ENCODE measurements at regions not wholly inside any gene's neighbourhood (a gene's known extent, or its start where the extent isn't known, plus 50 kb on each side); places are given as distances from the start of the nearest gene placed in this dataset.

GRCh38 chr16:29321585-29321984 is 84.9 kb downstream of the NPIPB11 start (continued):
- no peak for TF ChIP-seq HMGA1 (CRISPR knock-in tag; conservative IDR thresholded peaks at IDR 0.05)
- TF ChIP-seq ZKSCAN8 (CRISPR knock-in tag; IDR thresholded peaks at IDR 0.05; ENCODE audit: borderline replicate concordance), result no peak
- TF ChIP-seq ZBTB3 (CRISPR knock-in tag; IDR thresholded peaks at IDR 0.05; ENCODE audit: borderline replicate concordance, low read depth), result no peak
- TF ChIP-seq IRX3 (CRISPR knock-in tag; IDR thresholded peaks at IDR 0.05; ENCODE audit: borderline replicate concordance, low read depth), result no peak
- TF ChIP-seq ZNF589 (CRISPR knock-in tag; conservative IDR thresholded peaks at IDR 0.05), result no peak
- TF ChIP-seq CREB1 (IDR thresholded peaks at IDR 0.05), result no peak
- TF ChIP-seq CREB1 (CRISPR knock-in tag; IDR thresholded peaks at IDR 0.05), result no peak
- no peak for TF ChIP-seq DNMT1 (CRISPR knock-in tag; IDR thresholded peaks at IDR 0.05)
- TF ChIP-seq NR1H2 (CRISPR knock-in tag; IDR thresholded peaks at IDR 0.05; ENCODE audit: borderline replicate concordance, low read depth), result no peak
- TF ChIP-seq NCOA1 (CRISPR knock-in tag; IDR thresholded peaks at IDR 0.05), result no peak
- no peak for TF ChIP-seq SAFB2 (CRISPR knock-in tag; IDR thresholded peaks at IDR 0.05; ENCODE audit: borderline replicate concordance, low read depth)
- no peak for TF ChIP-seq MAF1 (CRISPR knock-in tag; IDR thresholded peaks at IDR 0.05; ENCODE audit: borderline replicate concordance)
- no peak for TF ChIP-seq CBX5 (CRISPR knock-in tag; IDR thresholded peaks at IDR 0.05; ENCODE audit: borderline replicate concordance)
- no peak for TF ChIP-seq ZNF18 (CRISPR knock-in tag; IDR thresholded peaks at IDR 0.05; ENCODE audit: insufficient replicate concordance)
- TF ChIP-seq ZNF337 (CRISPR knock-in tag; IDR thresholded peaks at IDR 0.05; ENCODE audit: borderline replicate concordance, low read depth), result no peak
- no peak for TF ChIP-seq GLMP (CRISPR knock-in tag; IDR thresholded peaks at IDR 0.05; ENCODE audit: borderline replicate concordance)
- no peak for TF ChIP-seq ARNT2 (CRISPR knock-in tag; IDR thresholded peaks at IDR 0.05; ENCODE audit: low read depth)
- TF ChIP-seq PAXIP1 (CRISPR knock-in tag; conservative IDR thresholded peaks at IDR 0.05), result peak; percentile 84
- TF ChIP-seq HMG20A (CRISPR knock-in tag; IDR thresholded peaks at IDR 0.05; ENCODE audit: borderline replicate concordance), result peak; percentile 67; the same call in 1 of the 2 replicates
- TF ChIP-seq ZBTB7B (CRISPR knock-in tag; IDR thresholded peaks at IDR 0.05), result no peak
- TF ChIP-seq GFI1 (CRISPR knock-in tag; IDR thresholded peaks at IDR 0.05; ENCODE audit: borderline replicate concordance), result peak; percentile 72
- no peak for TF ChIP-seq MXD3 (CRISPR knock-in tag; IDR thresholded peaks at IDR 0.05)
- no peak for TF ChIP-seq NFYB (CRISPR knock-in tag; IDR thresholded peaks at IDR 0.05)
- TF ChIP-seq ZFP36L2 (CRISPR knock-in tag; IDR thresholded peaks at IDR 0.05), result no peak
- no peak for TF ChIP-seq FOXM1 (CRISPR knock-in tag; IDR thresholded peaks at IDR 0.05)
- no peak for TF ChIP-seq ZNF20 (CRISPR knock-in tag; IDR thresholded peaks at IDR 0.05)
- TF ChIP-seq ZNF124 (CRISPR knock-in tag; IDR thresholded peaks at IDR 0.05), result no peak

Measured in HepG2 (cell line).